ENCODE measurements at regions not wholly inside any gene's neighbourhood (a gene's known extent, or its start where the extent isn't known, plus 50 kb on each side); places are given as distances from the start of the nearest gene placed in this dataset.

- no peak for DNase-seq
- peaks cover 0 to 7% of the 10 kb centered on the region in 2 donors for H3K9me3 ChIP-seq
- TF ChIP-seq CTCF (IDR thresholded peaks at IDR 0.05) = no peak
- ATAC-seq = no peak
- no peak overlapping the region for H3K4me3 ChIP-seq
- H3K27ac ChIP-seq = no peak overlapping the region
- no peaks in the 10 kb centered on the region for H3K27me3 ChIP-seq
- intact Hi-C loops (cut with DNase I) = no loop called here
- H3K36me3 ChIP-seq = no peaks in the 10 kb centered on the region
- no peaks in the 10 kb centered on the region for H3K4me1 ChIP-seq
These were observed 1212.2 kb upstream of the TENM3 start for GRCh38 chr4:181030961-181031360.

- ATAC-seq (no peak), DNase-seq (no peak)
- intact Hi-C loops (cut with DNase I) = no loop called here
- no peaks in the 10 kb centered on the region for H3K4me1 ChIP-seq
- no peak overlapping the region for H3K27ac ChIP-seq
- no peak overlapping the region for H3K4me3 ChIP-seq
- H3K36me3 ChIP-seq = no peaks in the 10 kb centered on the region
- no peak for TF ChIP-seq CTCF (IDR thresholded peaks at IDR 0.05)
- no peaks in the 10 kb centered on the region for H3K27me3 ChIP-seq
- no peaks in the 10 kb centered on the region for H3K9me3 ChIP-seq
These were observed 1199.7 kb upstream of the TENM3 start for GRCh38 chr4:181043486-181043885.

GRCh38 chr4:181046809-181047208 lies 1196.4 kb upstream of the TENM3 start:
- Histone ChIP-seq H3K4me1 (no peaks in the 10 kb centered on the region), H3K27me3 (no peaks in the 10 kb centered on the region), H3K27ac (no peak overlapping the region), H3K36me3 (no peaks in the 10 kb centered on the region), H3K9me3 (no peaks in the 10 kb centered on the region), H3K4me3 (no peak overlapping the region)
- ATAC-seq (no peak), DNase-seq (no peak)
- no peak for TF ChIP-seq CTCF (IDR thresholded peaks at IDR 0.05)
- intact Hi-C loops (cut with DNase I) = no loop called here

GRCh38 chr4:181051931-181052330 lies 1191.3 kb upstream of the TENM3 start:
- DNase-seq (no peak), ATAC-seq (no peak)
- intact Hi-C loops (cut with DNase I) = no loop called here
- Histone ChIP-seq H3K27ac (no peak overlapping the region), H3K36me3 (no peaks in the 10 kb centered on the region), H3K27me3 (no peaks in the 10 kb centered on the region), H3K4me1 (no peaks in the 10 kb centered on the region), H3K4me3 (no peak overlapping the region), H3K9me3 (no peaks in the 10 kb centered on the region)
- no peak for TF ChIP-seq CTCF (IDR thresholded peaks at IDR 0.05)

GRCh38 chr4:181061787-181062186 lies 1181.4 kb upstream of the TENM3 start:
- Histone ChIP-seq H3K36me3 (no peaks in the 10 kb centered on the region), H3K4me1 (no peaks in the 10 kb centered on the region), H3K27me3 (no peaks in the 10 kb centered on the region), H3K4me3 (no peak overlapping the region), H3K27ac (no peak overlapping the region), H3K9me3 (no peaks in the 10 kb centered on the region)
- intact Hi-C loops (cut with DNase I) = no loop called here
- ATAC-seq (no peak), DNase-seq (no peak)
- no peak for TF ChIP-seq CTCF (IDR thresholded peaks at IDR 0.05)
